ENCODE measurements at regions not wholly inside any gene's neighbourhood (a gene's known extent, or its start where the extent isn't known, plus 50 kb on each side); places are given as distances from the start of the nearest gene placed in this dataset.
"Not testable (repeated sequence)": the region's sequence is repeated elsewhere in the genome, so short reads cannot be mapped to it uniquely, and the experiment has no call there.

- no peak for FAIRE-seq
- no peak for TF ChIP-seq TAF1 (IDR thresholded peaks at IDR 0.05; ENCODE audit: borderline replicate concordance, low read depth, low read length)
- TF ChIP-seq POLR2A (IDR thresholded peaks at IDR 0.05; ENCODE audit: low read depth, low read length): no peak
- TF ChIP-seq POLR2AphosphoS5 (IDR thresholded peaks at IDR 0.05; ENCODE audit: low read depth, low read length): no peak
- no peak for DNase-seq (ENCODE audit: insufficient read length)
Measured at GRCh38 chr1:172935062-172935592, 115.6 kb downstream of the TNFSF18 start.

- no peak for FAIRE-seq
- no peak for DNase-seq (ENCODE audit: insufficient read length)
- no peak for TF ChIP-seq POLR2A (IDR thresholded peaks at IDR 0.05; ENCODE audit: low read depth, low read length)
Measured at GRCh38 chr1:172936088-172936645, 114.6 kb downstream of the TNFSF18 start.

DNA sequence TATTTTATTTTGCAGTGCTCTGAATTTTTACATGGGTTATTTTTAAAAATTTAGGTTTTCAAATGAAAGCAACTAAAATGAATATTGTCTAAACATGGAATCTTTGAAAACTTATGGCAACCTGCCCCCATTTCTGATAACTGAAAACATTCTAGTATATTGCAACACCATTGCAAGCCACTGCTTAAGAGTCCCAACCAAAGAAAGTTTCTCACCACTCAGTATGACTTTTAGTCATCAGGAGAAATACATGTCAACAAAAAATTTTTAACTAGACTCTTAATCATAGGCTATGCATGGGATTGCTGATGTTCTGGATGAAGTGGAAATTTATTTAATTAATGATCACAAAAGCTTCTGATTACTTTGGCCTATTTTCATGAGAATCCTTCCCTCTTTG, 112.1 kb downstream of the TNFSF18 start:
- no peak for TF ChIP-seq POLR2AphosphoS5 (IDR thresholded peaks at IDR 0.05; ENCODE audit: low read depth, low read length)
- no peak for TF ChIP-seq POLR2A (IDR thresholded peaks at IDR 0.05; ENCODE audit: low read depth, low read length)
- TF ChIP-seq TAF1 (IDR thresholded peaks at IDR 0.05; ENCODE audit: borderline replicate concordance, low read depth, low read length): no peak
- DNase-seq (ENCODE audit: insufficient read length) (no peak), FAIRE-seq (no peak)

DNA sequence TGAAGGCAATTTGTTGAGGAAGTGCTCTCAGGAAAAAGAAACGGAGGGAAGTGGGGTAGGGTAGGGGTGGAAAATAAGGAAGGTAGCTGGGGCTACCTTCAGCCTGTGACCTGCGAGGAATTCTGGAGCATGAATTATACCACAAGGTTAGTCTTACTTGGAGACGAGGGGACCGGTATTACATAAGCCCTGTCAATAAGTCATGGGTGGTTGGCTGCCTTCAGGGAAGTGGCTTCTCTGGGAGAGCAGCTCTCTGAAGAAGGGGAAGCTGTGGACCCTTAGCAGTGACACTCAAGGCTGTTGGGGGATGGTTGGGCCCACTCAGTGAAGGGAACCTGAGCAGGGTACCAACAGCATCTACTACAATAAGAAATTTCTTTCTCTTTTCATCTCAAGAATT, 111.3 kb downstream of the TNFSF18 start:
- no peak for TF ChIP-seq POLR2AphosphoS5 (IDR thresholded peaks at IDR 0.05; ENCODE audit: low read depth, low read length)
- TF ChIP-seq TAF1 (IDR thresholded peaks at IDR 0.05; ENCODE audit: borderline replicate concordance, low read depth, low read length): no peak
- TF ChIP-seq POLR2A (IDR thresholded peaks at IDR 0.05; ENCODE audit: low read depth, low read length): no peak
- FAIRE-seq: no peak
- DNase-seq (ENCODE audit: insufficient read length): no peak

DNA sequence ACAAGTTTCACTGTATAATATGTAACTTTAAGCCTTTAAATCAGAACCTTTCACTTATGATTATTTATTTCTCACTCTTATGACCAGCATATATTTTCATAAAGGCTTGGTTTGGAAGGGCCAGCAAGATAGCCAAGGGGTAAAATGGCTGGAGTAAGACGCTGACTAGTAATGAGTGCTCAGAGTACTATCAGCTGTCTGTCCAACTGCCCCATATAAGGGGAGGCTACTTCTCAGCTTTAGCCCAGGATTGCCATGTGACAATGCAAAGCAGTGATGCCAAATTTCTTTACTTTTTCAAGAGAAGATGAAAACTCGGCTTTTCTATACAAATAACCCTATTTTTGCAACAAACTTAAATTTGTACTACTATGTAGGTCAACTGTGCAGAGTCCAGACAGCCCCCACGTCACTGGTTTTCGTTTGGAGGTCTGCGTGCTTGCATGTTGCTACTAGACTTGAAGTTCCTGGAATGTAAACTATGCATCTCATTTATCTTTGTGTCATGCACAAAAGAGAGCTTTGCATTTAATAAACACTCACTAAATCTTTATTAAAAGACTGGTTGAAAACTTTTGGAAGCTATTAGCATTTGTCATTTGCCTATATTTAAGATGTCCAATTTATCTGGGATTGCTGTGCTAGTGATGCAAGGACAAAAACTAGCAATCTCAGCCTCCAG, 110.4 kb downstream of the TNFSF18 start:
- FAIRE-seq (no peak), DNase-seq (ENCODE audit: insufficient read length) (no peak)
- TF ChIP-seq POLR2AphosphoS5 (IDR thresholded peaks at IDR 0.05; ENCODE audit: low read depth, low read length) (no peak), POLR2A (IDR thresholded peaks at IDR 0.05; ENCODE audit: low read depth, low read length) (no peak), TAF1 (IDR thresholded peaks at IDR 0.05; ENCODE audit: borderline replicate concordance, low read depth, low read length) (no peak)

GRCh38 chr1:172941471-172941870, 109.3 kb downstream of the TNFSF18 start:
- TF ChIP-seq POLR2AphosphoS5 (IDR thresholded peaks at IDR 0.05; ENCODE audit: low read depth, low read length) (no peak), POLR2A (IDR thresholded peaks at IDR 0.05; ENCODE audit: low read depth, low read length) (no peak), TAF1 (IDR thresholded peaks at IDR 0.05; ENCODE audit: borderline replicate concordance, low read depth, low read length) (no peak)
- DNase-seq (ENCODE audit: insufficient read length) (no peak), FAIRE-seq (no peak)

DNA sequence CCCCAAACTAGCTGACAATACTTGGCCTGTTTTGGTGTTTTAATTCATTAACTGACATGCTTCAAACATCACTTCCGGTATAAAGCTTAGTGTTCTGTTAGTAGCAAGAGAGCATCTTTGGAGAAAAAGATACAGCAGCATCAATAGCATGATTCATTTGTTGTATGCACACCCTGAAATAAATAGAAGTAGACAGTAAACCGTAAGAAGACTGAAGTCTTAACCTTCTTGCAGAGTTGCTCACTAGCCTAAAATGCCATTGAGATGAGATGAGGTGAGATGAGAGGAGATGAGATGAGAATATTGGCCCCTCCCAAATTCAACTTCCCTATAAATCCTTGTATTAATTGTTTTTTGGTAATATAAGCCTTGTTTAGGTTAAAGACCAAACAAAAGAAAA, 108.8 kb downstream of the TNFSF18 start:
- FAIRE-seq (no peak), DNase-seq (ENCODE audit: insufficient read length) (no peak)
- TF ChIP-seq POLR2AphosphoS5 (IDR thresholded peaks at IDR 0.05; ENCODE audit: low read depth, low read length): no peak
- no peak for TF ChIP-seq TAF1 (IDR thresholded peaks at IDR 0.05; ENCODE audit: borderline replicate concordance, low read depth, low read length)
- TF ChIP-seq POLR2A (IDR thresholded peaks at IDR 0.05; ENCODE audit: low read depth, low read length): no peak

DNA sequence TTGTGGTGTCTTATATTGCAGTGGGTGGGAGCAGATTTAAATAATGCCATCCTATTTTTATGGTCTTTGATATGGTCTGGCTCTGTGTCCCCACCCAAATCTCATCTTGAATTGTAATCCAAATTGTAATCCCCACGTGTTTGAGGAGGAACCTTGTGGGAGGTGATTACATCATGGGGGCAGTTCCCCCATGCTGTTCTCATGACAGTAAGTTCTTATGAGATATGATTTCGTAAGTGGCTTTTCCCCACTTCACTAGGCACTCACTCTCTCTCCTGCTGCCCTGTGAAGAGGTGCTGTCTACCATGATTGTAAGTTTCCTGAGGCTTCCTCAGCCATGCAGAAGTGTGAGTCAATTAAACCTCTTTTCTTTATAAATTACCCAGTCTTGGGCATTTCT, 107.6 kb downstream of the TNFSF18 start:
- not testable (repeated sequence) for DNase-seq (ENCODE audit: insufficient read length); FAIRE-seq

- no peak for FAIRE-seq
- no peak for DNase-seq (ENCODE audit: insufficient read length)
- TF ChIP-seq TAF1 (IDR thresholded peaks at IDR 0.05; ENCODE audit: borderline replicate concordance, low read depth, low read length) (no peak), POLR2A (IDR thresholded peaks at IDR 0.05; ENCODE audit: low read depth, low read length) (no peak), POLR2AphosphoS5 (IDR thresholded peaks at IDR 0.05; ENCODE audit: low read depth, low read length) (no peak)
Measured at GRCh38 chr1:172944931-172945330, 105.8 kb downstream of the TNFSF18 start.

- FAIRE-seq (no peak), DNase-seq (ENCODE audit: insufficient read length) (no peak)
Measured at GRCh38 chr1:172946814-172947507, 103.8 kb downstream of the TNFSF18 start.

GRCh38 chr1:172948457-172948856, 102.3 kb downstream of the TNFSF18 start:
- TF ChIP-seq POLR2A (IDR thresholded peaks at IDR 0.05; ENCODE audit: low read depth, low read length) (no peak), POLR2AphosphoS5 (IDR thresholded peaks at IDR 0.05; ENCODE audit: low read depth, low read length) (no peak), TAF1 (IDR thresholded peaks at IDR 0.05; ENCODE audit: borderline replicate concordance, low read depth, low read length) (no peak)
- FAIRE-seq (no peak), DNase-seq (ENCODE audit: insufficient read length) (no peak)

More at GRCh38 chr1:172946814-172947507, 103.8 kb downstream of the TNFSF18 start:
- TF ChIP-seq POLR2A (IDR thresholded peaks at IDR 0.05; ENCODE audit: low read depth, low read length) (no peak), POLR2AphosphoS5 (IDR thresholded peaks at IDR 0.05; ENCODE audit: low read depth, low read length) (no peak), TAF1 (IDR thresholded peaks at IDR 0.05; ENCODE audit: borderline replicate concordance, low read depth, low read length) (no peak)

DNA sequence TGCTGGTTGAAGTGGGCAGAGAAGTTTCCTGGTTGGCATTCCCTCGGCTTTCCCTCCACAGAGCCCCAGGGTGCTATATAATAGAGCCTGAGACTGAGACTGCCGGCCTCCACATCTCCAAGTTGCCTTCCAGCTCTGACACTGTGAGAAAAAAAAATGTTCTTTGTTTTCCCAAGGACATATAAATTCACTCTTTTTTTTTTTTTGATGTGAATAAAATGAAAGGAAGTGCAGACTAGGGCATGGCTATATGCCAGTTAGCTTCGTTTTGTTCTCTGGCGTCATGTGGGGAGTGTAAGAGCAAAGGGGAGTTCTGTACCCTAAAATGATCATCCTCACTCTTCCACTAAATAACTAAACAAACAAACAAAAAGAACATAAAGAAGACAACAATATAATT, 101.6 kb downstream of the TNFSF18 start:
- FAIRE-seq: no peak
- TF ChIP-seq POLR2A (IDR thresholded peaks at IDR 0.05; ENCODE audit: low read depth, low read length) (no peak), TAF1 (IDR thresholded peaks at IDR 0.05; ENCODE audit: borderline replicate concordance, low read depth, low read length) (no peak), POLR2AphosphoS5 (IDR thresholded peaks at IDR 0.05; ENCODE audit: low read depth, low read length) (no peak)
- DNase-seq (ENCODE audit: insufficient read length): no peak

All from GM12892 (cell line).